PC-9 (cell line): ENCODE measurements at regions not wholly inside any gene's neighbourhood (a gene's known extent, or its start where the extent isn't known, plus 50 kb on each side); places are given as distances from the start of the nearest gene placed in this dataset.

Experiments used
- EZH2 ChIP-seq: fragments of 200-600 bp; sonication (generic); IDR thresholded peaks from 2 replicates; pipeline ENCODE4 v1.8.0; 2017; ENCODE audit warnings: antibody characterized with exemption, low read depth
- TF ChIP-seq, protein P1 (sequence below): fragments of 200-600 bp; sonication (generic); conservative IDR thresholded peaks from 2 replicates; pipeline ENCODE4 v1.6.1; 2017; ENCODE audit warnings: mixed run types, antibody characterized with exemption, mild to moderate bottlenecking, moderate library complexity

DNA sequence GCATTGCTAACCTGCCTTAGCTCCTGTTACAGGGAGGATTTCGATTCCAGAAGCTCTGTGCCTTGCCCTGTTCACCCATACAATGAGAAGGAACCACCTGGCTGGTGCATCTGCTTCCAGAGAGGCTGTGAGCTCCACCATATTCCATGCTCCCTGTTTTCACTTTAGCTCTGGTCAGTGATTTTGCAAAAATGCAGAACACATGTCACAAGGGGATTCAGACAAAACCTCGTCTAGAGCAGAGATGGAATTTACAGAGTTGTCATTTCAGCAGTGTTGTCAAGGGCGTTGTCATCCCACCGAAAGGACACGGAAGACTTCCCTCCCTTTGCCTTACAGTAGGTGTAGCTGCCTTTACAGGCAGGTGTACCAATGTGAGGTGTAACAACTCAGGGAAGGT is 223.0 kb upstream of the ARID1B start:
- TF ChIP-seq, protein P1, sequence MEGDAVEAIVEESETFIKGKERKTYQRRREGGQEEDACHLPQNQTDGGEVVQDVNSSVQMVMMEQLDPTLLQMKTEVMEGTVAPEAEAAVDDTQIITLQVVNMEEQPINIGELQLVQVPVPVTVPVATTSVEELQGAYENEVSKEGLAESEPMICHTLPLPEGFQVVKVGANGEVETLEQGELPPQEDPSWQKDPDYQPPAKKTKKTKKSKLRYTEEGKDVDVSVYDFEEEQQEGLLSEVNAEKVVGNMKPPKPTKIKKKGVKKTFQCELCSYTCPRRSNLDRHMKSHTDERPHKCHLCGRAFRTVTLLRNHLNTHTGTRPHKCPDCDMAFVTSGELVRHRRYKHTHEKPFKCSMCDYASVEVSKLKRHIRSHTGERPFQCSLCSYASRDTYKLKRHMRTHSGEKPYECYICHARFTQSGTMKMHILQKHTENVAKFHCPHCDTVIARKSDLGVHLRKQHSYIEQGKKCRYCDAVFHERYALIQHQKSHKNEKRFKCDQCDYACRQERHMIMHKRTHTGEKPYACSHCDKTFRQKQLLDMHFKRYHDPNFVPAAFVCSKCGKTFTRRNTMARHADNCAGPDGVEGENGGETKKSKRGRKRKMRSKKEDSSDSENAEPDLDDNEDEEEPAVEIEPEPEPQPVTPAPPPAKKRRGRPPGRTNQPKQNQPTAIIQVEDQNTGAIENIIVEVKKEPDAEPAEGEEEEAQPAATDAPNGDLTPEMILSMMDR: no peak
- TF ChIP-seq EZH2: no peak
